Upper lobe of right lung (tissue), 1 donor: ENCODE measurements at regions not wholly inside any gene's neighbourhood (a gene's known extent, or its start where the extent isn't known, plus 50 kb on each side); places are given as distances from the start of the nearest gene placed in this dataset.

Experiments
- ATAC-seq: fragments of 200-7000 bp; cut with Tn5 transposase; one replicate; pipeline ENCODE4 v1.9.1; 2020; ENCODE audit warnings: mild to moderate bottlenecking, moderate library complexity
- DNase-seq: peaks from one replicate; pipeline ENCODE4 v3.0.0-alpha.2; 2020
- H3K27ac ChIP-seq: fragments of 200-600 bp; one replicate; pipeline ENCODE4 v1.8.0; 2022
- H3K27me3 ChIP-seq: fragments of 200-600 bp; one replicate; pipeline ENCODE4 v1.8.0; 2022; ENCODE audit warnings: mild to moderate bottlenecking
- H3K36me3 ChIP-seq: fragments of 200-600 bp; one replicate; pipeline ENCODE4 v1.8.0; 2022
- H3K4me1 ChIP-seq: fragments of 200-600 bp; one replicate; pipeline ENCODE4 v1.8.0; 2022
- H3K4me3 ChIP-seq: fragments of 200-600 bp; one replicate; pipeline ENCODE4 v1.8.0; 2022; ENCODE audit warnings: mild to moderate bottlenecking
- H3K9me3 ChIP-seq: fragments of 200-600 bp; one replicate; pipeline ENCODE4 v1.8.0; 2022
- intact Hi-C: fragments of 100-400 bp; cut with DNase I; formaldehyde crosslinking; loops from one replicate; pipeline ENCODE4 v1.11.0; 2022
- TF ChIP-seq, protein P1 (sequence below): fragments of 200-600 bp; IDR thresholded peaks from one replicate; pipeline ENCODE4 v1.8.0; 2022; ENCODE audit warnings: antibody characterized with exemption
- donor health status: DM: no; HTN: yes; CAD: no; lungs with severe emphysema.

DNA sequence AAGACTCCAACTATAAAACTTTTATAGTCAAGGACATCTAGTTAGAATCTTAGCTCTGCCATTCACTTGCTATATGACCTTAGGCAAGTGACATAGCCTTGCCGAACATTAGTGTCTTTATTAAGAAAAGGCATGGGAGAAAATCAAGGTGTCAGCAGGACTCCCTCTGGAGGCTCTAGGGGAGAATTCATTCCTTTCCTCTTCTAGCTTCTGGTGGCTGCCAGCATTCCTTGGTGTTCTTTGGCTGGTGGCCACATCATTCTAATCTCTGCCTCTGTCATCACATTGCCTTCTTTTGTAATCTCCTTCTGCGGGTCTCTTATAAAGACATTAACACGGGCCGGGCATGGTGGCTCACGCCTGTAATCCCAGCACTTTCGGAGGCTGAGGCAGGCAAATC lies 99.8 kb downstream of the PPP1R2C start:
- Histone ChIP-seq H3K4me3 (no peak overlapping the region), H3K27ac (no peak overlapping the region), H3K27me3 (no peaks in the 10 kb centered on the region), H3K4me1 (no peaks in the 10 kb centered on the region), H3K36me3 (no peaks in the 10 kb centered on the region), H3K9me3 (no peaks in the 10 kb centered on the region)
- TF ChIP-seq, protein P1, sequence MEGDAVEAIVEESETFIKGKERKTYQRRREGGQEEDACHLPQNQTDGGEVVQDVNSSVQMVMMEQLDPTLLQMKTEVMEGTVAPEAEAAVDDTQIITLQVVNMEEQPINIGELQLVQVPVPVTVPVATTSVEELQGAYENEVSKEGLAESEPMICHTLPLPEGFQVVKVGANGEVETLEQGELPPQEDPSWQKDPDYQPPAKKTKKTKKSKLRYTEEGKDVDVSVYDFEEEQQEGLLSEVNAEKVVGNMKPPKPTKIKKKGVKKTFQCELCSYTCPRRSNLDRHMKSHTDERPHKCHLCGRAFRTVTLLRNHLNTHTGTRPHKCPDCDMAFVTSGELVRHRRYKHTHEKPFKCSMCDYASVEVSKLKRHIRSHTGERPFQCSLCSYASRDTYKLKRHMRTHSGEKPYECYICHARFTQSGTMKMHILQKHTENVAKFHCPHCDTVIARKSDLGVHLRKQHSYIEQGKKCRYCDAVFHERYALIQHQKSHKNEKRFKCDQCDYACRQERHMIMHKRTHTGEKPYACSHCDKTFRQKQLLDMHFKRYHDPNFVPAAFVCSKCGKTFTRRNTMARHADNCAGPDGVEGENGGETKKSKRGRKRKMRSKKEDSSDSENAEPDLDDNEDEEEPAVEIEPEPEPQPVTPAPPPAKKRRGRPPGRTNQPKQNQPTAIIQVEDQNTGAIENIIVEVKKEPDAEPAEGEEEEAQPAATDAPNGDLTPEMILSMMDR = no peak
- intact Hi-C loops = no loop called here
- no peak for ATAC-seq
- no peak for DNase-seq

DNA sequence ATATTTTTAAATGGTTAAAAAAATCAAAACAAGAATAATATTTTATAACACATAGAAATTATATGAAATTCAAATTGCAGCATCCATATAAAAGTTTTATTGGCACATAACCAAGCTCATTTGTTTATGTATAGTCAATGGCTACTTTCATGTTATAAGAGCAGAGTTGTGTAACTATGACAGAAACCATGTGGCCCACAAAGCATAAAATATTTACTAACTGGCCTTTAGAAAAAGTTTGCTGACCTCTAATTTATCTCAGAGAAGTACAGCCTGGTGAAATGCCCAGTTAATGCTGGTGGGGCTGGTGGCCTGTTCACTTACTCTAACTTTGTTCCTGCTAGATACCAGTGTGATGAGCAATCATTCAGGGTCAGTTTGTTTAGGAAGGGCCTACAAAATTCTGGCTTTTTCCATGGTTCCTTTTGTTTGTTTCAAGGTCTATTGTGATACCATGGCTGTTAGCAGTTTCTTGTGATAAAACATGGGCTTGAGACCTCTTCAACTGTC lies 104.6 kb downstream of the PPP1R2C start:
- no peak for DNase-seq
- H3K27ac ChIP-seq = no peak overlapping the region
- no peaks in the 10 kb centered on the region for H3K27me3 ChIP-seq
- H3K4me1 ChIP-seq = no peaks in the 10 kb centered on the region
- no peak overlapping the region for H3K4me3 ChIP-seq
- H3K9me3 ChIP-seq = no peaks in the 10 kb centered on the region
- TF ChIP-seq, protein P1 = no peak
- intact Hi-C loops = no loop called here
- no peaks in the 10 kb centered on the region for H3K36me3 ChIP-seq
- ATAC-seq = no peak

DNA sequence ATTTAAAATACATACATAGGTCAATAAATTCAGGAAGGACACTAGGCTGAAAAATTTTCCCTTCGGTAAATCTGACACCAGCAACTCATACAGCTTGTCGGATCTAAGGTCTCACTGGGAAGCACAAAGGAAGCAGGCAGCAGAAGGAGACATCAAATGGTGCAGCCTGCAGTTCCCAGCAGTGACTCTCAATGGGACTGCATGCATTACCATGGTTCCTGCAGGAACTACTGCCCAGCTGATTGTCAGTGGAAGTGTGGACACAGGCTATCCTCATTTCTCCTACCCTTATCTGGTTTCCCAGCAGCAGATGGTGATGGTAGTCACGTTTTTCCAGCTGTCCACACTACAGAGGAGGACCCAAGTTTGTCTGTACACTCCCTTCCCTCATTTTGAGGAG lies 113.3 kb downstream of the PPP1R2C start:
- intact Hi-C loops = no loop called here
- ATAC-seq = no peak
- H3K4me1 ChIP-seq = no peaks in the 10 kb centered on the region

GRCh38 chrX:42628471-42628870 lies 149.5 kb downstream of the PPP1R2C start:
- Histone ChIP-seq H3K27ac (no peak overlapping the region), H3K9me3 (no peaks in the 10 kb centered on the region), H3K4me3 (no peak overlapping the region), H3K36me3 (no peaks in the 10 kb centered on the region), H3K27me3 (no peaks in the 10 kb centered on the region), H3K4me1 (no peaks in the 10 kb centered on the region)
- ATAC-seq (no peak), DNase-seq (no peak)
- intact Hi-C loops = no loop called here
- TF ChIP-seq, protein P1 = no peak

More for the DNA sequence above, 113.3 kb downstream of the PPP1R2C start:
- TF ChIP-seq, protein P1 = no peak
- H3K36me3 ChIP-seq = no peaks in the 10 kb centered on the region
- H3K9me3 ChIP-seq = no peaks in the 10 kb centered on the region
- no peak overlapping the region for H3K27ac ChIP-seq
- H3K4me3 ChIP-seq = no peak overlapping the region
- no peaks in the 10 kb centered on the region for H3K27me3 ChIP-seq
- DNase-seq = no peak

DNA sequence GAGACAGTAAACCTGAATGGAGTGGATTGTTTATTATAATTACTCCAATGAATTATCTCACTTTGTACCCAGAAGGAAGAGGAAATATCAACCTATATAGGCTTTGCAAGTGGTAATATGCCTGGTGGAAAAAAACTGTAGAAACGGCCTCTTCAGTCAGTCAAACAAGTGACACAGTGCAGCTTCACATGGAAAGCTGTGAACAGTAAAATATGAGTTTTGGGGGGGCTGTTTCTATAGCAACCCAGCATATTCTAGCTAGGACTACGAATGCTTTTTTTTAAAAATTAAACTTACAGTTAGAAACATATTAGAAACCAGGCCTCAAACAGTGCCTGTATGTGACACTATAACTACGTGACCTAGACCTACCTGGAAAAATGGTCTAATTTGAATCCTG lies 150.1 kb downstream of the PPP1R2C start:
- DNase-seq (no peak), ATAC-seq (no peak)
- no peaks in the 10 kb centered on the region for H3K9me3 ChIP-seq

More for the DNA sequence above, 150.1 kb downstream of the PPP1R2C start:
- Histone ChIP-seq H3K4me3 (no peak overlapping the region), H3K36me3 (no peaks in the 10 kb centered on the region), H3K27me3 (no peaks in the 10 kb centered on the region), H3K27ac (no peak overlapping the region), H3K4me1 (no peaks in the 10 kb centered on the region)
- intact Hi-C loops = no loop called here
- TF ChIP-seq, protein P1 = no peak
